ENCODE measurements at regions not wholly inside any gene's neighbourhood (a gene's known extent, or its start where the extent isn't known, plus 50 kb on each side); places are given as distances from the start of the nearest gene placed in this dataset.
A peak's percentile ranks its signal among the peaks of the same experiment; 100 is the strongest.

DNA sequence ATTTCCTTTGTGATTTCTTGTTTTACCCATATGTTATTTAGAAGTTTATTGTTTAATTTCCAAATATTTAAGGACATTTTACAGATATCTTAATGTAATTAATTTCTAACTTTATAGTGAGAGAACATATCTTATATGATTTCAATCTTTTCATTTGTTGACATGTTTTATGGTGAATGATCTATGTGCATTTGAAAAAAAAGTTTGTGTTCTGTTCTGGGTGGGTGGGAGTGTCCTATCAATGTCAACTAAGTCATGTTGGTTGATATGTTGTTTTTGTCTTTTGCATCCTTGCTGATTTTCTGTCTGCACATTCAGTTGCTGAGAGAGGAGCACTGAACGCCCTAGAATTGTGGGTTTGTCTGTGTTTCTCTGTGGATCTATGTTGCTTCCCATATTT is 50.3 kb upstream of the CBFA2T3 start:
- DNase-seq (ENCODE audit: low spot score) = no peak

DNA sequence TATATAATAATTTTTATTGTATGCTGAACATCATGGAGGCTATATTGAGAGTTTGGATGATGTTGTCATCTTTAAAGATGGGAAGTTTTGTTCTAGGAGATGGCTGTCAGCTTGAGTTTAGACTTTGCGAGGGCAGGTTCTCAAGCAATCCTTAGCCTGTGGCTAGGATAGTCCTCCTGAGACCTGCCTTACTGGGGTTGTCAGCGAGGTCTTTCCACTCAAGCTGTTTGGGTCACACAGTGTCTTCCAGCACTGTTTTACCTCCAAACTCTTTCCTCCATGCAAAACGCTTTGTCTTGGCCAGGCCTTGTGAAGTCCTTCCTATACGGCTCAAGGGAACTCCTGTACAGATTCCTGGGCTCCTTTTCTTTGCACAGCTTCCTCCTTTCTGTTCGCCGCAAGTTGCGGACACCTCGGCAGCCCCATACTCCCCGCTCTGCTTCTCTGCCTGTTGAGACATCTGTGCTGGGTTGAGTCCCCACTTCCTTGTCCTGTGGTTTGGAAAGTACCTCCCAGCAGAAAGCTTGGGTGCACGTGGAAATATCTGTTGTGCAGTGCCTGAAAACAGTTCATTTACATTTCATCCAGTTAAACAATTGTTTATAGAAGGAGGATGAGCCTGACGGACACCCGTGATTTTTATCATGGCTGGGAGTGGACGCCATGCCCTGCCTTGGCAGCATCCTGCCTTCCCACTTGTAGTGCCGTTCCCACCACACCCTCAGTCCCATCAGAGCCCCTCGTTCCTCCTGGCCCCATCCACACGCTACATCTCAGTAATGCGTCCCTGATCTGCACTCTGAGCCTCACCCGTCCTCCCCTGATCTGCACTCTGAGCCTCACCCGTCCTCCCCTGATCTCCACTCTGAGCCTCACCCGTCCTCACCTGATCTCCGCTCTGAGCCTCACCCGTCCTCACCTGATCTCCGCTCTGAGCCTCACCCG is 55.0 kb upstream of the CBFA2T3 start:
- peak; percentile 68 for DNase-seq (ENCODE audit: low spot score)

DNA sequence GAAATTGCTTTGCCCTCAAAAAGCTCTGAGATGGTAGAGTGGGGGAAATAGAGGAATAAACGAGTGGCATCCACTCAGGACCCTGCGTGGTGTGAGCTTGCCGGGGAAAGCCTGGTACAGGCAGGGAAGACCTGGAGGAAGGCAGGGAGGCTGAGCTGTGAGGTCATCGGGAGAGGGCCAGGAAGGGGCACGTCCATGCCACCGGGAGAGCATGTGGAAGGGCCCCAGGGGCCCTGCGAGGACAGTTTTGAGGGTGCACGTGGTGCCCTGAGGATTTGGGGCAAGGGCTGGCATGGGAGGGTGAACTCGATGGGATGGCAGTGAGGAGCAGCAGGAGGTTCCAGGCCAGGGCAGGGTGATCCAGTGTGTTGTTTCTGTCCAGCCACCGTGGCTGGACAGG is 56.3 kb upstream of the CBFA2T3 start:
- no peak for DNase-seq (ENCODE audit: low spot score)

DNA sequence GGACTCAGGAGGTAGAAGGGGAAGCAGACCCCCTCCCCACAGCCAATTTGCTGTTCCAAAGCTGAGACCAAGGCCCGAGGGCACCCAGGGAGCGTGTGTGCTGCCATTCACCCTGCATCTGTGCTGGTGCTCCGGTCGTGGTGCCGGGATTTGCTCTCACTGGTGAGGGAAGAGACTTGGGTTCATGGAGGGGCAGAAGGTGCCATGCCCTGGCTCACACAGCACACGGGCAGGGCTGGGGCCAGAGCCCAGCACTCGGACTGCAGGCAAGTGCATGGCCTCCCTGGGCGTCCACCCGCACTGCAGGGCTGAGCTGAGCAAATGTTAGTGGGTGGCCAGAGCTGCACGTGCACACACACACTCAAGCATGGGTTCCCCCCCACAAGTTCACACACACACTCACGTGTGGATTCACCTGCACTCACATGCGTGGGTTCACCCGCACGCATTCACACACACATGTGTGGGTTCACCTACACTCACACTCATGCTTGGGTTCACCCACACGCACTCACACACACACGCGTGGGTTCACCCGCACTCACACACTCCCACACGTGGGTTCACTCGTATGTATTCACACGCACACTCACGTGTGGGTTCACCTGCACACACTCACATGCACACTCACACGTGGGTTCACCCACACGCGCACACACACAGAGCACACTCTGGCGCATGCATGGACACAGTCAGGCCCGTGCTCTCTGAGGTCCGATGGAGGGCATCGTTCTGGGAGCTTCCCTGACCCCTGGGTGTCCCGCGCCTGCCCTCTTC is 57.0 kb upstream of the CBFA2T3 start:
- no peak for DNase-seq (ENCODE audit: low spot score)

DNA sequence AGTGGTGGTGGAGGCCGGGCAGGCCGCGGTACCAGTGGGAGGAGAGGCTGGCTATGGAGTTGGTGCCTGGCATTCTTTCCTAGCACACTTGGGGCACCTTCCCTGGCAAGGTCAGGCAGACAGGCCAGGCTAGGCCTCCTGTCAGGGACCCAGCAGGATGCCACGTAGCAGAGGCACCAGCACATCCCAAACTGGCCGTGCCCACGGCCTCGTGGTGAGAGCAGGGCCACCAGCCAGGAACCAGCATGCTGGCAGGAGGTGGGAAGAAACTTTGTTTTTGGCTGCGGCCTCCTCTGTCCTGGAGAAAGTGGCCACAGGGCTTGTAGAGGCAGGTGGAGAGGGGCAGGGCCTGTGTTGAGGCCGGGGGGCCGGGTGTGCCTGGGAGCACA is 57.6 kb upstream of the CBFA2T3 start:
- no peak for DNase-seq (ENCODE audit: low spot score)

DNA sequence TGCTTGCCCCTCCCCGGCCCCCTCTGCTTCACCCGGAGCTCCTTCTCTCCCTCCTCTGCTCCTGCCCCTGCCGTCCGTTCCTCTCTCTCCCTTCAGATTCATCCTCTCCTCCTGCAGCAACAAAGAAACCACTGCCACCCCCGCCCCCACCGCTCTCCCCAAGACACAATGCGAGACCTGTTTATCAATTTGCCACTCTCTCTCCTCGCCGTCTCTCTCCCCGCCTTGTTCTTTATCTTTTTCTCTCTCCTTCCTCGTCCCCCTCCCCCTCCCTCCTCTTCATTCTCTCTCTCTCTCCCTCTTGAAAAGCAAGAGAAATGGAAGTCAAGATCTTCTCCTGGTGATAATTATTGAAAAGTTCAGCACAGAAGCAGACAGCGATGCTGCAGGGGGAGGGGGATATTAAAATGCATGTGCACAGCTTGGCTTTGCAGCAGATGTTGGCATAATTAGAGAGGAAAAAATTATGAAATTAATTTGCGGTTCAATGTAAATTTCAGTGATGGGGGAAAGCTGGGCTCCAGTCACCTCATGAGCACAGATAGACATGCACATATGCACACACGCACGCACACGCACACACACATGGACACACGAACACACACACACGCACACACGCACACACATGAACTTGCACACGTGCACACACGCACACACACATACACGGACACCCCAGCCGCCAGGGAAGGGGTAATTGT is 58.1 kb upstream of the CBFA2T3 start:
- DNase-seq (ENCODE audit: low spot score) = no peak

DNA sequence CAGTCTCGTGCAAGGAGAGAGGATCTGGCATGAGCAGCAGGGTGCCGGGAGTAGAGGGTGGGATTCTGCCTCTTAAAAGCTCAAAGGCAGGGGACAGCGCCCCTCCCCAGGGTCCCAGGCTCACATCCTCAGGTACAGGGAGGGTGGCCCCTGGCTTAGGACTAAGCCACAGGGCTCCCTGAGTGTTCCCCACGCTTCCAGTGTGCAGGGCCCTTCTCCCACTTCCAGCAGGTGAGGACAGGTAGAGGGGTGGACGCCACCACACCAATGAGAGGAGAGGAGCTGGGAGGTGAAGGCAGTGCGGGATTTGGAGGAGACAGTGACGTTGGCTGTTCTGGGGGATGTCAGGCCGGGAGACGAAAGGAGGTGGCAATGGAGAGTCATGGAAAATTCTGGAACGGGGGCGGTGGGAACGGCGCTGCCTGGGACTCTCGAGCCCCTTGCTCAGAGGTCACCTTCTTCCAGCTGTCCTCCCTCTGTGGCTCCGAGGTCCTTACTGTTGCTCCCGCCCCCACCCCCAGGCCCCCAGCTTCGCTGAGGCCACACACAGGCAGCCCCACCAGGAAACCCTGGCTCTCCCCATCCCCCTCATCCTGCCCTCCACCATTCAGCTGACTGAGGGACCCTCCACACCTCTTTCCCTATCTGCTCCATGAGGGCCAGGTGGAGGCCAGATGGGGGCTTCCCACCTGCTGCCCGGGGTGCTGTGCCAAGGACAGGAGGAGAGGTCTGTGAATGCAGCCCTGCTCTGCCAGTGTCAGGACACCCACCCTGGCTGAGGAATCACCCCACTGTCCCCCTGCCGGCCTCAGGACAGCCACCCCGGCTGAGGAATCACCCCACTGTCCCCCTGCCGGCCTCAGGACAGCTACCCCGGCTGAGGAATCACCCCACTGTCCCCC is 57.7 kb upstream of the ACSF3 start:
- no peak for DNase-seq (ENCODE audit: low spot score)

DNA sequence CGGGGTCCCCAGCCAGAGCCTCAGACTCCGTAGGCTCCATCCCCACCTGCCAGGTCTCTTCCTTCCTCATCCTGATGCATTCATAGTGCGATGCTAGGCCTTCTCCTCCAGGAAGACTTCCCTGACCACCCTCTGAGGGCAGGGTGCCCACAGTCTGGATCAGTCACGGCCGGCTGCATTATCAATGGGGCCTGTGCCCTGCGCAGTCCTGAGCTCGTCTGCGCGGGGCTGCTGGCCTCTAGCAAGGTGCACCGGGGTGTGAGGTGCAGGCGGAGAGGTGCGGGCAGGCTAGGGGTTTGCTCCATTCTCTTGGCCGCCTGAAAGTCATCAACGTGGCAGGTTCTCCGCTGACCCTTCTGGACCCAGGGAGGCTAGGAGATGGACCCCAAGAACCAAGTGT is 56.9 kb upstream of the ACSF3 start:
- DNase-seq (ENCODE audit: low spot score) = no peak

DNA sequence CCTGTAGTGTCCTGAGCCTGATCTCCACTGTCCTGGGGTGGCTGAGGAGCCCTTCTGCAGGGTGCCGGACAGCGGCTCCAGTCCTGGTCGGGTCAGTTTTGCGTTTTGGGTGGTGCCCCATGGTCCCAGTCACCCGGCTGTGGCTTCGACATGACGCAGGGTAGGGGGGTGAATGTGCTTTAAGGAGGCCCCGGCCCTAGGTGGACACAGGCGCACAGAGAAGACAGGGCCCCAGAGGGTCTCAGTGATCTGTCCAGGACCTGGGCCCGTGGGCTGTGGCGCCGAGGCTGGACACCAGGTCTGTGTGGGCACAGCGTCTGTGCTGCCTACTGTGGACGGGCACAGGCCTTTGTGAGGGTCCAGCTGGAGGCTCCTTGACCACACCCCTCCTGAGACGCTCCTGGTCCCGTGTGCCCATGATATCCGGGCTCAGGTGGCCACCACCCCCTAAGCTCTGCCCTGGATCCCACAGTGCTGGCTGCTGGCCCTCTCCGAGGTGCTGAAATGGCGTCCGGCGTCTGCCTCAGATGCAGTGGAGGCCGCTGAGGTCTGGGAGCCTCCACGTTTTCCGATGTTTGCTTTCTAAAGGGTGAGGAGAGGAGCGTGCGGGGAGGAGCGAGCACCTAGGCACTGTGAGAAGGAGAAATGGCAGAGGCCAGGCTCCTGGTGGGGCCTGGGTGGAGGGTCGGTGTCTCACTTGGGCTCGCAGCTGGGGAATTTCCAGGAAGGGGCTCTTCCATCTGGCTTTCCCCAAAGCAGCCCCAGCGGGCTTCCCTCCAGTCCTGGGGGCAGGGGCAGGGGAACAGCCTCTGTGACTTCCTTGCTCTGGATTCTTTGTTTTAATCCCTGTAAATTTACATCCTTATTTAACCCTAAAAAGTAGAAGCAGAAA is 56.1 kb upstream of the ACSF3 start:
- no peak for DNase-seq (ENCODE audit: low spot score)

DNA sequence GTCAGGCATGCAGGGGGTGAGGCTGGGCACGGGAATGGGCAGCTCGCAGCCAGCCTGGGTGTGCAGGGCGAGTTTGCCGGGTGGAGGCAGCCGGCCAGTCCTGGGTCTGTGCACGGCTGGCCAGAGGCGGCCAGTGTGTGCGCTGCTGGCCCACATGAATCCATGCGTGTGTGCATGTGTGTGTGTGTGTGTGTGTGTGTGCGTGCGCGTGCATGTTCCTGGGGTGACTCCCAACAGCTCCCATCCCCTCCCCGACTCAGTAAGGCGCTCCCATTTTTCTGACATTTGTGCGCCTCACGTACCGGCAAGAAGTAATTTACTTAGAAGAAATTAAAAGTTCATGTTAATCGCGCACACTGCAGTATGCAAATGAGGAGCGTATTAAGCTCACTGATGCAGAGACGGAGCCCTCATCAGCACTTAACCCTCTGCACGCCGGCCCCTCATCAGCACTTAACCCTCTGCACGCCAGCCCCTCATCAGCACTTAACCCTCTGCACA is 55.4 kb upstream of the ACSF3 start:
- DNase-seq (ENCODE audit: low spot score) = no peak

DNA sequence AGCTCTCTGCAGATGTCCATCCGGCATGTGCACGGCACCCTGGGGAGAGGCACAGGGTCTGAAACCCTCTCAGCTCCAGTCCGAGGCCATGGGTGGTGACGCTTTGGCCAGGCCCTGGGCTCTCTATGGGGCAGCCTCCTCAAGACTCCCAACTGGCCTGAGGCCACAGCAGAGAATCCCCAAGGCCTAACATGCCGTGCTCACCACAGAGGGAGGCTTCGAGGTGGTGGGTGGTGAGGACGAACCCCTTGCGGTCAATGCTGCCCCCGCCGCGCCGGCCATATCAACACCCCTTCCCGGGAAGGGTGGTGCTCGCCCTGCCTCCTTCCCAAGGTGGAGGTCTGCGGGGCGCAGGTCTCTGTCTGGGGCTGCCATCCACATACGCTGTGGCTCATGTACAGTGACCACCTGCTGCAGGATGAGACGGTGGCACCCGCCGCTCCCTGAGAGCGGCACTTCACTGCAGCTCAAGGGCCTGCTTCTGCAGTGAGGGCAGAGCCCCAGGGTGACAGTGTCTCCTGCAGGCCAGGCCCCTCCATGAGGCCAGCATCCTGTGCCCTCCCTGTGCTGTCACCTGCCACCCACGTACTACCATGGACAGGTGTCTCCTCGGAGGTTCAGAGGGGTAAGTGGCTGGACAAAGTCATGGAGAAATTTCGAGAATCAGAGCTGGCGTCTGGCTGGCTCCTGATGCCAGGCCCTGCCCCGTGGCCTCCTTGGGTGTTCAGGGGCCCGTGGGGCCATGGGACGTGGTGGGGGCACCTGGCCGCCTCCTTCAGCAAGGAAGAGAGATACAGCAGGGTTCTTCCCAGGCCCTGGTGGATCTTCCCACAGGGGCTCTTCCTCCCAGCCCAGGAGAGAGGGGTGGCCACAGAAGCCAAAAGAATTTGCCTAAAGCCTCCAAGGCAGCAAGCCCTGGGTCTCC is 54.6 kb upstream of the ACSF3 start:
- DNase-seq (ENCODE audit: low spot score) = no peak

DNA sequence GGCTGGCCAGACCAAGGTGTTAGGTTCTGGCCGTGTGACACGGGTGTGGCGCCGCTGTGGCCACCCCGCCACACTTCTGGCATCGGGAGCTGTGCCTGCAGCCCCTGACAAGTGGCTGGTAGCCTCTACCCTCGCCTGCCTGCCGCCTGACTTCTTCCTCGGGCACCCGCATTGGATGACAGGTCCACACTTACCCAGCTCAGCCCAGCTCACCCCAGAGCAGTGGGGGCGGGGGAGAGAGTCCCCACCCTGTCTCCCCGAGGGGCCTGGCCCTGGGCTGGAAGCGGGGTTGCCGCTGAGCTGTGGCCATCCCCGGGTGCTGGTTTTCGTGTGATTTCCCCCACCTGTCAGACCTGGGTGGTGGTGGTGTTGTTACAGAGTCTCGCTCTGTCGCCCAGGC is 53.9 kb upstream of the ACSF3 start:
- DNase-seq (ENCODE audit: low spot score) = no peak

DNA sequence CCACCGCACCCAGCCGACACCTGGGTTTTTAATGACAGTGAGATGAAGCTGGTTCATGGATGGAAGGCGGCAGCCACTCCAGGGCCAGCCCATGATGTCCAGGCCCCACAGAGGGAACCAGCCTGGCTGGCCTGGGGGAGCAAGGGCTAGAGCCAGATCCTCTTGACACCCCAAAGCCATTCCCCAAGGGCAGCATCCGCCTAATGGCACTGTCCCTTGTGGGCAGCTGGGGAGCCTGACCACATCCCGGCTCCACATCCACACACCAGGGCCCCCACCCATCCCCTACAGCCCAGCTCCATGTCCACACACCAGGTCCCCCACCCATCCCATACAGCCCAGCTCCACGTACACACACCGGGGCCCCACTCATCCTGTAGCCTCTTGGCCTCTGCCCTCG is 53.3 kb upstream of the ACSF3 start:
- DNase-seq (ENCODE audit: low spot score) = no peak

DNA sequence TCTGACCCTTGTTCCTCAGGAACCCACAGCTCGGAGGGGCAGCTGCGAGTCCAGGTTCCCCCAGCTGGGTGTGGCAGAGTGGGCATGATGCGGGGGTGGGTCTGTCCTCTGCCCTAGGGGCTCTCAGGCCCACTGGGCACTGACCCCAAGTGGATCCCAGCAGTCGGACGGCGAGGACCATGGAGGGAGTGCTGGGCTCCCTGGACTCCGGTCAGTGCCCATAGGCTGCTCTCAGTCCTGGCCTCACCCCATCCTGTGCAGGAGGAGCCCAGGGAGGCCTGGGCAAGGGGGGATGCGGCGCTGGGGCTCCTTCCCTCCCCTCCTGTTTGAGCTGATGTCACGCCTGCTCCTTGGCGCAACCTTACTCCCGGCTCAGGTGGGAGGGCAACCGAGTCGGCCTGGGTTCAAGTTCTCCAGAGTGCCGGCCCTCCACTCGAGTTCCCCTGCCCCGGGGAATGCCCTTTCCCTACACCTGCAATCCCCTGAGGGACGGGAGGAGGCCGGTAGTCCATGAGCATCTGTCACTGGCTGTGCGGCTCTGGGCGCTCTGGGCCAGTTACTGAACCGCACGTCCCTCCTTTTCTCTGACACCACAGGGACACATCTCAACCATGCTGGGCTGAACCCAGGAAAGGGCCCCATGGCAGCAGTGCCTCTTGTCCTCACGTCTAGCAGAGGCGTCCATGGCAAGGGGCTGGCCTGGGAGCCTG is 52.6 kb upstream of the ACSF3 start:
- no peak for DNase-seq (ENCODE audit: low spot score)

DNA sequence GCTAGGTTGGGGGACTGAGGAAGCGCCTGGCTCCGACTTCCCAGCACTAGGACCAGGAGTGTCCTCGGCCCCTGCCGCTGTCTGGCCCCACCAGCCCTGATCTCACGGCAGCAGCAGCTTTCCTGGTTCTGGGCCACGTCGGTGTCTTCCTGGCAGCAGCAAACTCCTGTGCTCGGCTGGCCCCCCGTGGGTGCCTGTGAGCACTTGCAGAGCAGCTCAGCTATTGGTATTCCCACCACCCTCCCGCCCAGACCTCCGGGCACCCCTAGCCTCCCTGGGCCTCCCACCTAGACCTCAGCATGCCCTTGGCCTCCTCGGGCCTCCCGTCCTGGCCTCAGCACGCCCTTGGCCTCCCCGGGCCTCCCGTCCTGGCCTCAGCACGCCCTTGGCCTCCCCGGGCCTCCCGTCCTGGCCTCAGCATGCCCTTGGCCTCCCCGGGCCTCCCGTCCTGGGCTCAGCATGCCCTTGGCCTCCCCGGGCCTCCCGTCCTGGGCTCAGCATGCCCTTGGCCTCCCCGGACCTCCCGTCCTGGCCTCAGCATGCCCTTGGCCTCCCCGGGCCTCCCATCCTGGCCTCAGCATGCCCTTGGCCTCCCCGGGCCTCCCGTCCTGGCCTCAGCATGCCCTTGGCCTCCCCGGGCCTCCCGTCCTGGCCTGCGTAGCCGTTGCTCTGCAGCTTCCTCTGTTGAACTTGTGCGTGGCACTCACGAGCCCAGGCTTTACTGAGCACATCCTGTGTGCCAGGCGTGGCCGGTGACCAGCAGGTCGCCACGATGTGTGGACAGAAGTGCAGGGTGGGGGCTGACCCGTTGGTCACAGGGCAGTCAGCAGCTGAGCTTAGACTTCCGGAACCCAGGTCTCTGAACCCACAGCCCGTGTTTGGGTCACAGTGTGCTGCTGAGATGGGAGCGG is 51.8 kb upstream of the ACSF3 start:
- no peak for DNase-seq (ENCODE audit: low spot score)

DNA sequence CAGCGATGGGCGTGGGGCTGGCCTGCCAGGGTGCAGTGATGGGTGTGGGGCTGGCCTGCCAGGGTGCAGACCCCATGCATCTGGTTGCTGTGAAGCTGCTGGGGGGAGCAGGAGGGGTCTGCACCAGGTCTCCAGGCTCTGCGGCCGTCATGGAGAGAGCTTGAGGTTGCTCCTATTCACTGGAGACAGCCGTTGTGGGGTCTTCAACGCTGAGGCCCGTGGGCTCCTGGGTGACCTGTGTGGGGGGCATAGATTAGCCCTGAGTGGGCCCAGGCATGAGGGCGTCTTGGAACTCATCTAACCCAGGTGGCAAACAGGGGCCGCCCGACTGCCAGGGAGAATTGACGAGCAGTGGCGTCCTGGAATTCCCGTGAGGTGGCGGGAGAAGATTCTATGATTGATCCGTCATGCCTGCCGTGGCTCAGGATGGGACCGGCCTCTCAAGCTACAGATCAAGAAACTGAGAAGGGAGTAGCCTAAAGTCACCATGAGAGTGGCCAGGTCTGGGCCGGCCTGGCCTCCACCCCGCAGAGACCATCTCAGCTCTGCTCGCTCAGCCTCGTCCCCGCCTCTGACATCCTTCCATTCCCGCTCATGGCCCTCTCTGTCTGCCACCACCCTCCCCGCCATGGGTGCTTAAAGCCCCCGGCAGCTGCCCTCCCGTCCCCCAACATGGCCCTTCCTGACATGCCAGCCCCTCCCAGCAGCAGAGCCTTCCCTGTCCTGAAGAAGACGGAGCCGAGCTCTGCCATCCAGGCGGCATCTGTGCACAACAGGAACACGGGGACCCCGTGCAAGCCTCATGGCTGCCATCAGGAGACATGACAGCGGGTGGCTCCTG is 50.7 kb upstream of the ACSF3 start:
- DNase-seq (ENCODE audit: low spot score) = no peak
